Neural cell (in vitro differentiated cells): ENCODE measurements at regions not wholly inside any gene's neighbourhood (a gene's known extent, or its start where the extent isn't known, plus 50 kb on each side); places are given as distances from the start of the nearest gene placed in this dataset.

Source experiments
- POLR2AphosphoS5 ChIP-seq: IDR thresholded peaks from 2 replicates; pipeline ENCODE4 v1.6.1; 2012
- TF ChIP-seq, protein P1 (sequence below): fragments of 450-650 bp; IDR thresholded peaks from 2 replicates; pipeline ENCODE4 v1.5.1; 2014; ENCODE audit warnings: antibody characterized with exemption, mild to moderate bottlenecking, moderate library complexity; ENCODE audit not compliant: poor library complexity, severe bottlenecking

DNA sequence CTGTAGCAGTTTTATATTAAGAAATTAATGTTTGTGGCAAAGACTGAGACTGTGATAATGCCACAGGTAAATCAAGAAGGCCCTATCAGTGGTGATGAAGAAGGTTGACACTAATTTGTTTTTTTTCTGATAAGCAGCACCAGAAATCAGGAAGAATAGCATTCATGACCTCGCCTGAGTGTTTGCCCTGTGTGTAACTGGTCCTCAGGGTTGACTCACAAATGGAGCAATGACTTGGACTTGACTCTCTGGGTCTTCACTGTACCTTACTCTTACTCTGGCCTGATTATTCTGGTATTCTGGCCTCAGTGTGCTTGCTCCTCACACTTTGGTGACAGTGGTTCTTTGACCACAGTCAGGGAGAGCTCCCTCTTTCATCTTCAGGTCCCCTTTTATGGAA lies 243.9 kb downstream of the HAO1 start:
- TF ChIP-seq, protein P1, sequence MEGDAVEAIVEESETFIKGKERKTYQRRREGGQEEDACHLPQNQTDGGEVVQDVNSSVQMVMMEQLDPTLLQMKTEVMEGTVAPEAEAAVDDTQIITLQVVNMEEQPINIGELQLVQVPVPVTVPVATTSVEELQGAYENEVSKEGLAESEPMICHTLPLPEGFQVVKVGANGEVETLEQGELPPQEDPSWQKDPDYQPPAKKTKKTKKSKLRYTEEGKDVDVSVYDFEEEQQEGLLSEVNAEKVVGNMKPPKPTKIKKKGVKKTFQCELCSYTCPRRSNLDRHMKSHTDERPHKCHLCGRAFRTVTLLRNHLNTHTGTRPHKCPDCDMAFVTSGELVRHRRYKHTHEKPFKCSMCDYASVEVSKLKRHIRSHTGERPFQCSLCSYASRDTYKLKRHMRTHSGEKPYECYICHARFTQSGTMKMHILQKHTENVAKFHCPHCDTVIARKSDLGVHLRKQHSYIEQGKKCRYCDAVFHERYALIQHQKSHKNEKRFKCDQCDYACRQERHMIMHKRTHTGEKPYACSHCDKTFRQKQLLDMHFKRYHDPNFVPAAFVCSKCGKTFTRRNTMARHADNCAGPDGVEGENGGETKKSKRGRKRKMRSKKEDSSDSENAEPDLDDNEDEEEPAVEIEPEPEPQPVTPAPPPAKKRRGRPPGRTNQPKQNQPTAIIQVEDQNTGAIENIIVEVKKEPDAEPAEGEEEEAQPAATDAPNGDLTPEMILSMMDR = no peak
- no peak for TF ChIP-seq POLR2AphosphoS5
